Activated CD8-positive, alpha-beta T cell treated with anti-CD3 and anti-CD28 coated beads, Interleukin-2, amount 10 ng/mL, durations not matched to agents 7 days and 5 days (primary cell): ENCODE measurements at regions not wholly inside any gene's neighbourhood (a gene's known extent, or its start where the extent isn't known, plus 50 kb on each side); places are given as distances from the start of the nearest gene placed in this dataset.

Experiments used
- ATAC-seq: fragments of 150-1000 bp; cut with Tn5 transposase; one replicate; pipeline ENCODE4 v1.10.0; 2021; ENCODE audit warnings: moderate library complexity
- CTCF ChIA-PET: fragments of 350-600 bp; sonication (Branson Sonifier 250); formaldehyde crosslinking; loops from one replicate; lab custom pipeline; 2021; ENCODE audit warnings: antibody characterized with exemption; lab: Charles Lee
- POLR2A ChIA-PET: fragments of 350-600 bp; sonication (Branson Sonifier 250); formaldehyde crosslinking; loops from one replicate; lab custom pipeline; 2021; ENCODE audit warnings: antibody characterized with exemption; lab: Charles Lee
- DNase-seq: peaks from one replicate; pipeline ENCODE4 v3.0.0-alpha.2; 2020
- H3K27ac Mint-ChIP-seq: one replicate; pipeline ENCODE4 v1.8.0; 2021; ENCODE audit warnings: mild to moderate bottlenecking, mixed read lengths
- H3K27me3 Mint-ChIP-seq: one replicate; pipeline ENCODE4 v1.8.0; 2021; ENCODE audit warnings: low read depth, mixed read lengths
- H3K36me3 Mint-ChIP-seq: one replicate; pipeline ENCODE4 v1.8.0; 2021; ENCODE audit warnings: low read depth, mixed read lengths
- H3K4me1 Mint-ChIP-seq: one replicate; pipeline ENCODE4 v1.8.0; 2021; ENCODE audit warnings: low read depth, mixed read lengths
- H3K4me3 Mint-ChIP-seq: one replicate; pipeline ENCODE4 v1.8.0; 2021; ENCODE audit warnings: mild to moderate bottlenecking, mixed read lengths
- H3K9me3 Mint-ChIP-seq: one replicate; pipeline ENCODE4 v1.8.0; 2022; ENCODE audit warnings: mixed read lengths; ENCODE audit not compliant: insufficient read depth

- H3K27me3 Mint-ChIP-seq = peaks cover under 1% of the 10 kb centered on the region
- DNase-seq (no peak), ATAC-seq (no peak)
- peaks cover 14% of the 10 kb centered on the region for H3K4me1 Mint-ChIP-seq
- POLR2A ChIA-PET = no interaction called here
- H3K27ac Mint-ChIP-seq = no peak overlapping the region
- no peak overlapping the region for H3K4me3 Mint-ChIP-seq
- H3K9me3 Mint-ChIP-seq = peaks cover 4% of the 10 kb centered on the region
- no peaks in the 10 kb centered on the region for H3K36me3 Mint-ChIP-seq
- CTCF ChIA-PET = interaction anchor here (1.3 to 1.7 kb wide), 2 partner anchors 9 to 10 kb away, joined by 3 to 4 read pairs; no protein-coding TSS in a partner anchor
Observed at GRCh38 chr2:134108113-134108512, 145.8 kb upstream of the MGAT5 start.

DNA sequence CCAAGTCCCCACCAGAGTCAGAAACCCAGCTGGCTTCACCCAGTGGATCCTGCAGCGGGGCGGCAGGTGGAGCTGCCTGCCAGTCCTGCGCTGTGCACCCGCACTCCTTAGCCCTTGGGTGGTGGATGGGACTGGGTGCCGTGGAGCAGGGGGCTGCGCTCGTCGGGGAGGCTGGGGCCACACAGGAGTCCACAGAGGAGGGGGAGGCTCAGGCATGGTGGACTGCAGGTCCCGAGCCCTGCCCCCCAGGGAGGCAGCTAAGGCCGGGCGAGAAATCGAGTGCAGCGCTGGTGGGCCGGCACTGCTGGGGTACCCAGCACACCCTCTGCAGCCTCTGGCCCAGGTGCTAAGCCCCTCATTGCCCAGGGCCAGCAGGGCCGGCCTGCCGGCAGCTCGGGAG is 144.6 kb upstream of the MGAT5 start:
- Mint-ChIP-seq H3K4me3 (no peak overlapping the region), H3K36me3 (no peaks in the 10 kb centered on the region), H3K4me1 (peaks cover 12% of the 10 kb centered on the region), H3K9me3 (peaks cover 4% of the 10 kb centered on the region), H3K27me3 (peaks cover 7% of the 10 kb centered on the region), H3K27ac (no peak overlapping the region)
- ATAC-seq (no peak), DNase-seq (no peak)
- ChIA-PET CTCF (interaction anchor here (1.3 kb wide), 1 partner anchor 9 kb away, joined by 4 read pairs; no protein-coding TSS in a partner anchor), POLR2A (no interaction called here)

GRCh38 chr2:134109725-134110124 is 144.1 kb upstream of the MGAT5 start:
- Mint-ChIP-seq H3K4me1 (peaks cover 7% of the 10 kb centered on the region), H3K27me3 (peaks cover 10% of the 10 kb centered on the region), H3K36me3 (no peaks in the 10 kb centered on the region), H3K4me3 (no peak overlapping the region), H3K9me3 (peaks cover 4% of the 10 kb centered on the region), H3K27ac (no peak overlapping the region)
- CTCF ChIA-PET = interaction anchor here (0.8 kb wide), 1 partner anchor 302 kb away, joined by 5 read pairs; no protein-coding TSS in a partner anchor
- POLR2A ChIA-PET = no interaction called here
- ATAC-seq (no peak), DNase-seq (no peak)

DNA sequence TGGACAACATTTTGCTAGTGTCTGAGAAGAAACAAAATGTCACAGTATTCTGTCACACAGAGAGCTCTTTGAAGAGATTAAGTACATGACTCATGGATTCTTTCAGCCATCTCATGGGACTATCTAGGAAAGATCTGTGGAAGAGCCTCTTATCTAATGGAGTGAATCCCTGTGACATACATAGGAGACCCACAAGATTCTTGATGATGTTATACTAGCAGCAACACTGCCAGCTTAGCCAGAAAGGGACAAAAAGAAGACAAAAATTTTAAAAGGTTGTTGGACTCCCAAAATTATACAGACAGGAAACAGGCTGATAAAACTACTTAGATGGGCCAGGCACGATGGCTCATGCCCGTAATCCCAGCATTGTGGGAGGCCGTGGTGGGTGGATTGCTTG is 143.3 kb upstream of the MGAT5 start:
- DNase-seq (no peak), ATAC-seq (no peak)
- Mint-ChIP-seq H3K9me3 (peaks cover 4% of the 10 kb centered on the region), H3K27me3 (peaks cover 10% of the 10 kb centered on the region), H3K4me3 (no peak overlapping the region), H3K27ac (no peak overlapping the region), H3K36me3 (no peaks in the 10 kb centered on the region), H3K4me1 (no peaks in the 10 kb centered on the region)
- ChIA-PET POLR2A (no interaction called here), CTCF (interaction anchor here (0.8 kb wide), 1 partner anchor 301 kb away, joined by 5 read pairs; no protein-coding TSS in a partner anchor)

GRCh38 chr2:134117676-134118075 is 136.2 kb upstream of the MGAT5 start:
- Mint-ChIP-seq H3K27me3 (peaks cover 10% of the 10 kb centered on the region), H3K4me1 (peaks cover 28% of the 10 kb centered on the region), H3K27ac (no peak overlapping the region), H3K9me3 (no peaks in the 10 kb centered on the region), H3K4me3 (no peak overlapping the region), H3K36me3 (peaks cover 4% of the 10 kb centered on the region)
- ATAC-seq = no peak
- DNase-seq = no peak
- ChIA-PET POLR2A (interaction anchor here (0.9 to 1.8 kb wide), 4 partner anchors 101 to 319 kb away, joined by 3 to 8 read pairs (median 4); no protein-coding TSS in a partner anchor), CTCF (interaction anchor here (1.1 to 9.2 kb wide), 32 partner anchors 9 to 334 kb away, joined by 3 to 192 read pairs (median 10); partner anchors contain the start of gene MGAT5)

DNA sequence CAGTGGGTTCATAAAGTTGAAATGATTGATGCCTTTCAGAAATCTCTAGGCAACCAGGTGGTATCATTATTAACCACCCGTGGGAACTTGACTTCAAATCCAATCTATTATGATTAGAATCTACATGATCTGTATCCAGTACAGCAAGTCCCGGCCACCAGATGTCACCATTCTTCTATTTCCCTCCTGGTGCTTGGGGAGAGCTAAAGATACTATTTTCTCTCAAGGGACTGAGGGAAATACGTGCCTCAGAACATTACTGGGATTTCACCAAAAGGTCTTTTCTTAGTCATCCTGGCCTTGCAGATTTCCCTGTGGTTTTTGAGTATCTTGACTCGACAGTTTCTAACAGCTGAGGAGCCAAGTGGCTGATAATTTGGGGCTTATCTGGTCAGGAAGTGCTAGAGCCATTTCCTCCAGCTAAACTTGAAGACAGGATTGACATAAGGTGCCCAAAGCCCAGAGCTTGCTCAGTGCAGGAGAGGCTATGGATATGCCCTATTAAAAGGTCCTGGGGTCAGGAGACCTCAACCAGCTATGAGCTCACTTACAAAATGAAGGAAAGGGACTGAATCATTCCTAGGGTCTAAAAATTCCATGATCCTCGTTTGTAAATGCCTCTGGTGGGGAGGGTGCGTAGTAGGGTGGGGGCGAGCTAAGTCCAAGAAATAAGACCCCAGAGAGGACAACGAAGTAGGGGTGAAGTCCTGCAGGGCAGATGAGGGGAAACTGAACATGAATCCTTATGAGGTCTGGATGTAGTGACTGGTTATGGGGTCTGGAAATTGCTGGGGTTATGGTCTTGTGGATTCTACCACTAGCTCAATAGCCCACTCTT is 135.4 kb upstream of the MGAT5 start:
- ATAC-seq (peak; percentile 43), DNase-seq (peak; percentile 91)
- Mint-ChIP-seq H3K4me3 (peak overlapping the region; percentile 98), H3K9me3 (no peaks in the 10 kb centered on the region), H3K36me3 (peaks cover 4% of the 10 kb centered on the region), H3K27me3 (peaks cover 5% of the 10 kb centered on the region), H3K27ac (peak overlapping the region; percentile 4), H3K4me1 (peaks cover 36% of the 10 kb centered on the region)
- CTCF ChIA-PET = interaction anchor here (0.6 to 9.2 kb wide), 52 partner anchors 10 to 577 kb away, joined by 3 to 192 read pairs (median 6); partner anchors contain the start of gene MGAT5
- POLR2A ChIA-PET = interaction anchor here (0.9 to 2.3 kb wide), 6 partner anchors 9 to 318 kb away, joined by 3 to 8 read pairs (median 4); no protein-coding TSS in a partner anchor

DNA sequence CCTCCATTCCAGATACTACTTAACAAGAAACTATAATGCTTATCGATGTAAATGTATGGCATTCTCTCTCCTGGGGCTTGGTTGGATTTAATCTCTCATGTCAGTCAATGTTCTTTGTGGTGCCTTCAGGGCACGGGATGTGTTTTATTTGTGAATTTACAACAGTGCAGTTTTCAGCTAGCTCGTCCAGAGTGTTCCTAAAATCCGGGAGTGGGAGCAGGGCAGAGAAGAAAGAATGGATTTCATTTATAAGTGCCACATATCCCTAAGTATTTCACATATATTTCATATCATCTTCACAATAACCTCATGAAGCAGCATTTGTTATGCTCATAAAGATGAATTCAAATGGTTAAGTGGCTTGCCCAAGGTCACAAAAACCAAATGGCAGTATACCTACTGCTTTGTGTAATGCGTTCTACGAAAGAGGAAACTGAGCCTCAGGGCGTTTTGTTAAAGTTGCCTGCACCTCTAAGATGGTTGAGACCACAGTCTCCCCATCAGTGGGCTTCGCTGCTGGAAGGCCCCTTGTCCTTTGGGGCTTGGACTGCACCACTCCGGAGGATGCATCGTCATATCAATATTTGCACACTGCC is 134.7 kb upstream of the MGAT5 start:
- ChIA-PET CTCF (interaction anchor here (0.8 to 9.2 kb wide), 54 partner anchors 9 to 576 kb away, joined by 3 to 192 read pairs (median 6); partner anchors contain the start of gene MGAT5), POLR2A (interaction anchor here (1.0 to 2.3 kb wide), 6 partner anchors 8 to 292 kb away, joined by 3 to 8 read pairs (median 6); no protein-coding TSS in a partner anchor)
- H3K4me3 Mint-ChIP-seq = peak overlapping the region; percentile 98
- peaks cover 4% of the 10 kb centered on the region for H3K36me3 Mint-ChIP-seq
- peak overlapping the region; percentile 96 for H3K27ac Mint-ChIP-seq
- H3K9me3 Mint-ChIP-seq = no peaks in the 10 kb centered on the region
- H3K27me3 Mint-ChIP-seq = peaks cover 2% of the 10 kb centered on the region
- peaks cover 40% of the 10 kb centered on the region for H3K4me1 Mint-ChIP-seq
- ATAC-seq = peak; percentile 10
- DNase-seq = no peak

- H3K36me3 Mint-ChIP-seq = peaks cover 4% of the 10 kb centered on the region
- H3K4me1 Mint-ChIP-seq = peaks cover 42% of the 10 kb centered on the region
- ChIA-PET CTCF (interaction anchor here (0.6 to 9.2 kb wide), 27 partner anchors 10 to 292 kb away, joined by 3 to 192 read pairs (median 5); partner anchors contain the start of gene MGAT5), POLR2A (interaction anchor here (0.8 to 2.3 kb wide), 12 partner anchors 8 to 331 kb away, joined by 3 to 7 read pairs (median 4); no protein-coding TSS in a partner anchor)
- H3K9me3 Mint-ChIP-seq = no peaks in the 10 kb centered on the region
- peak overlapping the region; percentile 98 for H3K4me3 Mint-ChIP-seq
- DNase-seq = peak; percentile 86
- no peaks in the 10 kb centered on the region for H3K27me3 Mint-ChIP-seq
- H3K27ac Mint-ChIP-seq = peak overlapping the region; percentile 96
- peak; percentile 78 for ATAC-seq
Observed at GRCh38 chr2:134119713-134120405, 134.0 kb upstream of the MGAT5 start.

DNA sequence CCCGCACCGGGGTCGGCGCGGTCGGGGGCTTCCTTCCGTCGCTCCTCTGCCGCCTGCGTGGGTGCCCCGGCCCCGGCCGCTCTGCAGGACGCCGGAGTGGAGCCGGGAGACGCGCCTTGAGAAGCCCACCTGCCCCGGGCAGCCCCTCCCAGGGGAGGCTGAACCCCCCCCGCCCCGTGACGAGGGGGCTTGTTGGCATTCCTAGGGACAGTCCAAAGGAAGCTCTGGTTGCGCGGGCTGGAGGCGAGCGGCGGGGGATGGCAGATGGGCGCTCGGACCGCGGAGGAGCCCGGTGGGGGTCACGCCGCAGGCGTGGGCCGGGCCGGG is 133.5 kb upstream of the MGAT5 start:
- H3K27ac Mint-ChIP-seq = peak overlapping the region; percentile 57
- peaks cover 4% of the 10 kb centered on the region for H3K36me3 Mint-ChIP-seq
- no peak for ATAC-seq
- DNase-seq = no peak
- H3K9me3 Mint-ChIP-seq = no peaks in the 10 kb centered on the region
- POLR2A ChIA-PET = interaction anchor here (0.8 to 2.3 kb wide), 11 partner anchors 8 to 330 kb away, joined by 3 to 7 read pairs (median 4); no protein-coding TSS in a partner anchor
- CTCF ChIA-PET = interaction anchor here (1.0 to 9.2 kb wide), 16 partner anchors 10 to 291 kb away, joined by 3 to 192 read pairs (median 4); partner anchors contain the start of gene MGAT5
- no peaks in the 10 kb centered on the region for H3K27me3 Mint-ChIP-seq
- H3K4me1 Mint-ChIP-seq = peaks cover 47% of the 10 kb centered on the region
- peak overlapping the region; percentile 53 for H3K4me3 Mint-ChIP-seq

GRCh38 chr2:134120733-134121630 is 132.9 kb upstream of the MGAT5 start:
- H3K4me1 Mint-ChIP-seq = peaks cover 53% of the 10 kb centered on the region
- ChIA-PET POLR2A (interaction anchor here (1.0 to 2.3 kb wide), 8 partner anchors 61 to 330 kb away, joined by 3 to 7 read pairs (median 4); no protein-coding TSS in a partner anchor), CTCF (interaction anchor here (1.0 to 9.2 kb wide), 13 partner anchors 9 to 291 kb away, joined by 3 to 192 read pairs (median 4); no protein-coding TSS in a partner anchor)
- peak overlapping the region; percentile 75 for H3K27ac Mint-ChIP-seq
- DNase-seq = peak; percentile 72
- H3K4me3 Mint-ChIP-seq = peak overlapping the region; percentile 77
- H3K36me3 Mint-ChIP-seq = peaks cover 6% of the 10 kb centered on the region
- H3K9me3 Mint-ChIP-seq = no peaks in the 10 kb centered on the region
- ATAC-seq = peak; percentile 72
- H3K27me3 Mint-ChIP-seq = no peaks in the 10 kb centered on the region
